Bronchial epithelial cell (primary cell): ENCODE measurements at regions not wholly inside any gene's neighbourhood (a gene's known extent, or its start where the extent isn't known, plus 50 kb on each side); places are given as distances from the start of the nearest gene placed in this dataset.
A peak's percentile ranks its signal among the peaks of the same experiment; 100 is the strongest.

ENCODE experiments used
- DNase-seq: peaks from one replicate; pipeline ENCODE4 v3.0.0-alpha.2; 2010; ENCODE audit warnings: low read depth
- FAIRE-seq: peaks from 2 replicates; lab custom pipeline; 2011; peaks lifted over from hg19 to GRCh38; lab: Jason Lieb, UNC
- H3K27me3 ChIP-seq: 2 replicates; pipeline ENCODE4 v1.5.1; 2011; ENCODE audit warnings: low read length; ENCODE audit not compliant: control insufficient read depth, insufficient read depth
- H3K36me3 ChIP-seq: 2 replicates; pipeline ENCODE4 v1.5.1; 2011; ENCODE audit warnings: low read length; ENCODE audit not compliant: control insufficient read depth, insufficient read depth
- H3K4me3 ChIP-seq: 2 replicates; pipeline ENCODE4 v1.5.1; 2011; ENCODE audit warnings: mild to moderate bottlenecking, low read depth, low read length, control low read depth
- CTCF ChIP-seq: IDR thresholded peaks from 2 replicates; pipeline ENCODE4 v1.5.1; 2011; ENCODE audit warnings: mild to moderate bottlenecking, moderate library complexity, low read length, control low read depth, inconsistent platforms; ENCODE audit not compliant: insufficient read depth, severe bottlenecking

DNA sequence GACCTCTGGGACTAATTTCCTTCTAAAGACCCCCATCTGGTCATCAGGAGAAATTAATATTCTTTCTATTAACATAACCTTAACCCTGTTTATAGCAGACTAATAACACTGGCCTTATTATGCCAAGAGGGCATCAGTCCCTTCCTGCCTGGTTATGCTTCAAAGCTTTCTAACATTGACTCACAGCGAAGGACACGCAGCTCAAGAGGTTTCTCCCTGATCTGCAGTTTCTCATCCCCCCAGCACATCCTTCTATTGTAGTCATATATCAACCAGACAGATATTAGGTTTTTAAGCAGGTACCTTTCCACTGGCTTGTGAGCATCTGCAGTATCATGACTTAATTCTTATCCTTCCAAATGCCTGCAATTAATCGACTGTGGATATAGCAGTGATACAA is 100.0 kb upstream of the CXCR4 start:
- Histone ChIP-seq H3K36me3 (no peaks in the 10 kb centered on the region), H3K4me3 (no peak overlapping the region), H3K27me3 (no peaks in the 10 kb centered on the region)
- no peak for DNase-seq
- TF ChIP-seq CTCF, result no peak
- FAIRE-seq, result no peak

GRCh38 chr2:136215908-136216472 is 98.0 kb upstream of the CXCR4 start:
- DNase-seq (no peak), FAIRE-seq (no peak)
- Histone ChIP-seq H3K27me3 (no peaks in the 10 kb centered on the region), H3K36me3 (no peaks in the 10 kb centered on the region), H3K4me3 (no peak overlapping the region)
- no peak for TF ChIP-seq CTCF

- DNase-seq, result no peak
- Histone ChIP-seq H3K4me3 (no peak overlapping the region), H3K27me3 (no peaks in the 10 kb centered on the region), H3K36me3 (no peaks in the 10 kb centered on the region)
- FAIRE-seq, result no peak
- no peak for TF ChIP-seq CTCF
Observed at GRCh38 chr2:136215449-136215848, 97.5 kb upstream of the CXCR4 start.

DNA sequence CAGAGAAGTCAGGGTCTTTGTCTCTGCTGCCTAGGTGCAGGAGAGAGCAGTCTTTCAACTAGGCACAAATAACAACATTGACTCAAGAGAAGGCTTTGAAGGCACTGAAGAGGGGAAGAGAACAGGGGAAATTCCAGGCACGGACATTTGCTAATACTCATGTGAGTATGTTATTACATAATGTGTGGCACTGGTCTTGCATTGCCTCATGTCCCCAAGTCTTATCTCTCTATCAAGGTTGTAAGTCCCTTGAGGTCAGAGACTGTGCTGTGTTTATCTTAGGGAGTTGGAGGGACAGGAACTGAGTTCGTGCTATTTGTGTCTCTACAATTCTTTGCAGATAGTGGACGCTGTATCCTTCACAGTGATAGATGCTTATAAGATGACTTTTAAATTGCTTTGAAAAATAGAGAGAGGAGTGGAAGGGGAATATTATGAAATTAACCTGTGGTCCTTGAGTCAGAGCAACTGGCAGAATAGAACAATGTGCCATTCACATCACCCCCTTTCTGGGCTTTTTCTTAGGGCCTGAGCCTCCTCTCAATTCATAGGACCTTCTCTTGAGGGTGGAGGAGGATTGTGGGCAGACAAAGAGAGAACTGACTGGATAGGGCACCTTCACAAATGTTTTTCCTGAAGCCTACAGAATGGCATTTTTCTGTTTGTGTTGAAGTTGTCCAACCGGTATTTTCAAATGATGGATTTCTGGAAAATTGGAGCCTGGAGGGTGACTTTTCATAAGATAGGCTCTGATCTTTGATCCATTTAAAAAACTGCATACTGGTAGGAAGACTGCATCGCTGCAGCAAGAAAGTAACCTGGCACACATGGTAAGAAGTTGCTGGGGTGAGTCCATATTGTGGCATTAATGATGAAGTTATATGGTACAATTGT is 96.6 kb upstream of the CXCR4 start:
- FAIRE-seq (no peak), DNase-seq (no peak)
- Histone ChIP-seq H3K36me3 (no peaks in the 10 kb centered on the region), H3K4me3 (no peak overlapping the region), H3K27me3 (no peaks in the 10 kb centered on the region)
- no peak for TF ChIP-seq CTCF

DNA sequence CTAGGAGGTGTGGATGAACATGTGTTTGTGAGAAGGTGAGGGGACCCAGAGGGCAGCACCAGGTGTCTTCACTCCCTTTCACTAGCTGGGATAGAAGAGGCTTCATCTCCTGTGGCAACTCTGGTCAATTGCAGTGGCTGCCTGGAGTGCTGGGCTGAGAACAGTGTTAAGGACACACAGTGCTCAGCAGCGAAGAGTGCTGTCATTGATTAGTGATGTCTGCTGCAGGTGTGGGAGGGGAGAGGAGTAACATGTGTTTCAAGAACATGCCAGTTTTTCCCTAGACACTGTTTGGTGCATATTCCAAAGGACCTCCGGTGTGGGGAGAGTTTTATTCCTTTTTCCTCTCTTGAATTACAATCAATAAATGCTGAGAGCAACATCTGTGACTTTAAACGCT is 95.9 kb upstream of the CXCR4 start:
- H3K27me3 ChIP-seq, result no peaks in the 10 kb centered on the region
- H3K36me3 ChIP-seq, result no peaks in the 10 kb centered on the region
- H3K4me3 ChIP-seq, result no peak overlapping the region
- TF ChIP-seq CTCF, result no peak
- DNase-seq, result no peak
- FAIRE-seq, result peak; percentile 58
